ENCODE measurements at regions not wholly inside any gene's neighbourhood (a gene's known extent, or its start where the extent isn't known, plus 50 kb on each side); places are given as distances from the start of the nearest gene placed in this dataset.

DNA sequence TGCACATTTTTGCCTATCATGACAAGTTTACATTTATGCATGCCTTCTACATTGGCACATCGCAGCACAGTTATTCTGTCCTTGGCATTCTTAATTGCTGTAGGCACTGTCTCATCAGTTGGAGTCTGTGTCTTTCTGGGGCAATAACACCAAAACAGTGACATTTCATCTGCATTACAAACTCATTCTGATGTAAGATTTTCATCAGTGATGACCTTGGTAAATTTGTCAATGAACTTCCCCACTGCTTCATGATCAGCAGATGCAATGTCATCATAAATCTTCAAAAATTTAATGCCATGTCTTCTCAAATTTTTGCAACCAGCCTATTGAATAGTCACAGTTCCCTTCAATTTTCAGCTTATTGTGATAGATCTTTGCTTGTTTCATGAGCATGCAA, 85.5 kb downstream of the CAPZA3 start:
- no peaks in the 10 kb centered on the region for H3K9me3 Mint-ChIP-seq (ENCODE audit: low read depth, unreplicated experiment)
- DNase-seq, result no peak
- no peaks in the 10 kb centered on the region for H3K4me1 Mint-ChIP-seq (ENCODE audit: low read depth, unreplicated experiment)
- H3K36me3 Mint-ChIP-seq (ENCODE audit: insufficient read depth, unreplicated experiment), result no peaks in the 10 kb centered on the region
- intact Hi-C loops (cut with micrococcal nuclease; ENCODE audit: unreplicated experiment), result no loop called here
- no peaks in the 10 kb centered on the region for H3K27me3 Mint-ChIP-seq (ENCODE audit: unreplicated experiment)
- CTCF ChIA-PET, result interaction anchor here (0.7 kb wide), 1 partner anchor 360 kb away, joined by 3 read pairs; no protein-coding TSS in a partner anchor
- no peak overlapping the region for H3K4me3 Mint-ChIP-seq (ENCODE audit: low read depth, unreplicated experiment)
- H3K27ac Mint-ChIP-seq (ENCODE audit: unreplicated experiment), result no peak overlapping the region
- TF ChIP-seq, protein P1, sequence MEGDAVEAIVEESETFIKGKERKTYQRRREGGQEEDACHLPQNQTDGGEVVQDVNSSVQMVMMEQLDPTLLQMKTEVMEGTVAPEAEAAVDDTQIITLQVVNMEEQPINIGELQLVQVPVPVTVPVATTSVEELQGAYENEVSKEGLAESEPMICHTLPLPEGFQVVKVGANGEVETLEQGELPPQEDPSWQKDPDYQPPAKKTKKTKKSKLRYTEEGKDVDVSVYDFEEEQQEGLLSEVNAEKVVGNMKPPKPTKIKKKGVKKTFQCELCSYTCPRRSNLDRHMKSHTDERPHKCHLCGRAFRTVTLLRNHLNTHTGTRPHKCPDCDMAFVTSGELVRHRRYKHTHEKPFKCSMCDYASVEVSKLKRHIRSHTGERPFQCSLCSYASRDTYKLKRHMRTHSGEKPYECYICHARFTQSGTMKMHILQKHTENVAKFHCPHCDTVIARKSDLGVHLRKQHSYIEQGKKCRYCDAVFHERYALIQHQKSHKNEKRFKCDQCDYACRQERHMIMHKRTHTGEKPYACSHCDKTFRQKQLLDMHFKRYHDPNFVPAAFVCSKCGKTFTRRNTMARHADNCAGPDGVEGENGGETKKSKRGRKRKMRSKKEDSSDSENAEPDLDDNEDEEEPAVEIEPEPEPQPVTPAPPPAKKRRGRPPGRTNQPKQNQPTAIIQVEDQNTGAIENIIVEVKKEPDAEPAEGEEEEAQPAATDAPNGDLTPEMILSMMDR (IDR thresholded peaks at IDR 0.05; ENCODE audit: unreplicated experiment), result no peak
- no TSS peak for BruUV-seq (replicated peaks)

DNA sequence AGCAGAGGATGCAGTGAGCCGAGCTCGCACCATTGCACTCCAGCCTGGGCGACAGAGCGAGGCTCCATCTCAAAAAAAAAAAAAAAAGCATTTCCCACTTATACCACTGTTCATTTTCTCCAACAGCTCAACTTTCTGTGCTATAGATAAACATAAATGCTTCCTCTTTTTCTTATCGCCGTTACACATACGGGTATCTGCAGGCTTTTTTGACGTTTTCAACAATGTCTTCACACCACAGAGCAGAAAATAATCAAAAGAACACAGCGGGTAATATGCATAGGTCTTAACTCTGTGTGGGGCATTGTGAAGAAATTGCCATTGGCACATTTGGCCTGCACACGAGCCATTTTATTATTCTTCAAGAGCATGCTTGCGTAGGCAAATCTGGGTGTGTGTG, 86.4 kb downstream of the CAPZA3 start:
- DNase-seq, result no peak
- Mint-ChIP-seq H3K27me3 (ENCODE audit: unreplicated experiment) (no peaks in the 10 kb centered on the region), H3K36me3 (ENCODE audit: insufficient read depth, unreplicated experiment) (no peaks in the 10 kb centered on the region), H3K4me3 (ENCODE audit: low read depth, unreplicated experiment) (no peak overlapping the region), H3K27ac (ENCODE audit: unreplicated experiment) (no peak overlapping the region), H3K4me1 (ENCODE audit: low read depth, unreplicated experiment) (no peaks in the 10 kb centered on the region), H3K9me3 (ENCODE audit: low read depth, unreplicated experiment) (no peaks in the 10 kb centered on the region)
- CTCF ChIA-PET, result no interaction called here
- BruUV-seq (replicated peaks), result no TSS peak
- TF ChIP-seq, protein P1 (IDR thresholded peaks at IDR 0.05; ENCODE audit: unreplicated experiment), result no peak
- intact Hi-C loops (cut with micrococcal nuclease; ENCODE audit: unreplicated experiment), result no loop called here

DNA sequence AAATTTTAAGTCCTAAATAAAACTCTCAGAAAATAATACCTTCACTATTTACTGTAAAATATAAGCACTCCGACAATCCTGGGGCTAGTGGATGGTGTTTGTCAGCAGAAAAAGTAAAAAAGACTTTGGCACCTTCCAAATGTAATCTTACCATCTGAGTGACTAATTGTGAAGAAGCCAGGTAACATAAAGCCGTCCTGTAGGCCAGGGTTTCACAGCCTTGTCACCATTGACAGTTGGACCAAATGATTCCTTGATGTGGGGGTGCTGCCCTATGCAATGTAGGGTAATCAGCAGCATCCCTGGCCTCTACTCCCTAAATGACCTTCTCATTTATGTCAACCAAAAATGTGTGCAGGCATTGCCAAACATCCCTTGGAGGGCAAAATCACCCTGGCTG, 87.2 kb downstream of the CAPZA3 start:
- BruUV-seq (replicated peaks), result no TSS peak
- CTCF ChIA-PET, result no interaction called here

DNA sequence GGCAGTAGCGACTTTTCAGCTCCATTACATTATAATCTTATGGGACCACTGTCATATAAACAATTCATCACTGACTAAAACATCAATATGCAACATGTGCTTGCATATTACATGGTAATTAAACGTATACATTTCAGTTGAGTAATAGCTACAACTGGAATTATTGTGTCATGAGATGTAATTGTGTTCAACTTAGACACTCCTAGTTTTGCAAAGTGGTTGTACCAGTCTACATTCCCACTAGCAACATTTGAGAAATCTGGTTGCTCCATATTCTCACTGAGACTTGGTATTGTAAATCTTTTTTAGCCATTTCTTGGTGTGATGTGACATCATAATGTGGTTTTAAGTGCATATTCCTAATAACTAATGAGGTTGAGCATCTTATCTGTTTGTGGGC, 90.0 kb downstream of the CAPZA3 start:
- DNase-seq, result no peak
- CTCF ChIA-PET, result no interaction called here
- no peaks in the 10 kb centered on the region for H3K4me1 Mint-ChIP-seq (ENCODE audit: low read depth, unreplicated experiment)
- BruUV-seq (replicated peaks), result no TSS peak
- TF ChIP-seq, protein P1 (IDR thresholded peaks at IDR 0.05; ENCODE audit: unreplicated experiment), result no peak
- no peaks in the 10 kb centered on the region for H3K36me3 Mint-ChIP-seq (ENCODE audit: insufficient read depth, unreplicated experiment)
- H3K9me3 Mint-ChIP-seq (ENCODE audit: low read depth, unreplicated experiment), result no peaks in the 10 kb centered on the region
- intact Hi-C loops (cut with micrococcal nuclease; ENCODE audit: unreplicated experiment), result no loop called here
- no peak overlapping the region for H3K27ac Mint-ChIP-seq (ENCODE audit: unreplicated experiment)
- no peaks in the 10 kb centered on the region for H3K27me3 Mint-ChIP-seq (ENCODE audit: unreplicated experiment)
- H3K4me3 Mint-ChIP-seq (ENCODE audit: low read depth, unreplicated experiment), result no peak overlapping the region

More for the DNA sequence above, 87.2 kb downstream of the CAPZA3 start:
- Mint-ChIP-seq H3K27me3 (ENCODE audit: unreplicated experiment) (no peaks in the 10 kb centered on the region), H3K36me3 (ENCODE audit: insufficient read depth, unreplicated experiment) (no peaks in the 10 kb centered on the region), H3K4me1 (ENCODE audit: low read depth, unreplicated experiment) (no peaks in the 10 kb centered on the region), H3K9me3 (ENCODE audit: low read depth, unreplicated experiment) (no peaks in the 10 kb centered on the region), H3K4me3 (ENCODE audit: low read depth, unreplicated experiment) (no peak overlapping the region), H3K27ac (ENCODE audit: unreplicated experiment) (no peak overlapping the region)
- no peak for DNase-seq
- TF ChIP-seq, protein P1 (IDR thresholded peaks at IDR 0.05; ENCODE audit: unreplicated experiment), result no peak
- intact Hi-C loops (cut with micrococcal nuclease; ENCODE audit: unreplicated experiment), result no loop called here
